ENCODE measurements at regions not wholly inside any gene's neighbourhood (a gene's known extent, or its start where the extent isn't known, plus 50 kb on each side); places are given as distances from the start of the nearest gene placed in this dataset.

DNA sequence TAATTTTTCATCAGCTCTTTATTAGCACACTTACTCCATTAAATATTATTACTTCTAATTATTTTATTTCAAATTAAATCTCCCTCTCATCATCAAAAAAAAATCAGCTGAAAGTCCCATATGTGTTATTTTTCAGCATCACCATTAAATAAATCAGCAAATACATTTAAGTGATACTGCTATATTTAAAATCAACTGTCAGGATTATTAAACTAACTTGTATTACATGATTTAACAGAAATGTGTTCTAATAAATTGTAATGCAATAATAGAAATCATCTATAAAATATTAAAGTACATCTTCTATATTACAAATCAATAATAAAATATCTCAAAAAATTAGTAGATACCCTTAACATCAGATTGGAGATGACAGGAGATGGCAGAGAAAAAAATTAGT lies 538.6 kb upstream of the MIR17HG start:
- no peaks in the 10 kb centered on the region for H3K27me3 ChIP-seq (ENCODE audit: control insufficient read depth, insufficient read depth, low read length)
- ATAC-seq (ENCODE audit: low read depth in 2 of 2): no peak
- H3K36me3 Mint-ChIP-seq: no peaks in the 10 kb centered on the region
- no peak overlapping the region for H3K27ac Mint-ChIP-seq
- no peak overlapping the region for H3K4me3 ChIP-seq (ENCODE audit: low read depth, low read length)
- no peak overlapping the region for H3K27ac ChIP-seq (ENCODE audit: insufficient read depth, low read length, poor library complexity, severe bottlenecking)
- no peak for DNase-seq
- H3K27me3 Mint-ChIP-seq: no peaks in the 10 kb centered on the region
- no peaks in the 10 kb centered on the region for H3K9me3 ChIP-seq (ENCODE audit: control insufficient read depth in 2 of 2, low read length in 2 of 2)
- no peaks in the 10 kb centered on the region for H3K4me1 ChIP-seq (ENCODE audit: control insufficient read depth, insufficient read depth, low read length, poor library complexity, severe bottlenecking)
- H3K4me1 Mint-ChIP-seq: no peaks in the 10 kb centered on the region
- peaks cover 0 to 15% (median 6%) of the 10 kb centered on the region in 7 donors for H3K9me3 Mint-ChIP-seq
- no peak overlapping the region for H3K4me3 Mint-ChIP-seq
- no peaks in the 10 kb centered on the region for H3K36me3 ChIP-seq (ENCODE audit: control insufficient read depth, insufficient read depth, low read length)

DNA sequence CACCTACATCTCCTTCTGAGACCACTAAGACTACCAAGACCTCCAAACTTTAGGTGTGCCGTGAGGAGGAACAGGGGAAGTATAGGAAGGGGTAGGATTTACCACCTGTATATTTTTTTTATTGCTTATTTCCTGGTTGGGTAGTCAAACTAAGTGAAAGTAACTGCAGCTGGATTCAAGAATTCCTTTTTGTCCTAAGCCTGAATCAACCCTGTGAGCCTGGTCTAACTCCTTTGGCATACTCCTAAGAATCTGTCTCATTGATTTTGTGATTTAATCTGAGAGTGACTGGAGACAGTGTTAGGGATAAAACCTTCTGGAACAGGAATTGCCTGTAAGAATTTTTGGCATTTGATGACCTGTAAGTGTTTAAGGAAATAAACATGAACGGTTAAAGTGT lies 523.5 kb upstream of the MIR17HG start:
- no peaks in the 10 kb centered on the region for H3K36me3 ChIP-seq (ENCODE audit: control insufficient read depth, insufficient read depth, low read length)
- H3K27ac Mint-ChIP-seq: no peak overlapping the region
- no peaks in the 10 kb centered on the region for H3K27me3 Mint-ChIP-seq
- DNase-seq: no peak
- H3K27me3 ChIP-seq (ENCODE audit: control insufficient read depth, insufficient read depth, low read length): no peaks in the 10 kb centered on the region
- no peaks in the 10 kb centered on the region for H3K4me1 ChIP-seq (ENCODE audit: control insufficient read depth, insufficient read depth, low read length, poor library complexity, severe bottlenecking)
- ATAC-seq (ENCODE audit: low read depth in 2 of 2): no peak
- H3K9me3 ChIP-seq (ENCODE audit: control insufficient read depth in 2 of 2, low read length in 2 of 2): no peaks in the 10 kb centered on the region
- H3K4me1 Mint-ChIP-seq: no peaks in the 10 kb centered on the region
- peaks cover 0 to 16% (median 4%) of the 10 kb centered on the region in 7 donors for H3K9me3 Mint-ChIP-seq
- H3K36me3 Mint-ChIP-seq: no peaks in the 10 kb centered on the region
- H3K4me3 Mint-ChIP-seq: no peak overlapping the region
- H3K4me3 ChIP-seq (ENCODE audit: low read depth, low read length): no peak overlapping the region
- no peak overlapping the region for H3K27ac ChIP-seq (ENCODE audit: insufficient read depth, low read length, poor library complexity, severe bottlenecking)

DNA sequence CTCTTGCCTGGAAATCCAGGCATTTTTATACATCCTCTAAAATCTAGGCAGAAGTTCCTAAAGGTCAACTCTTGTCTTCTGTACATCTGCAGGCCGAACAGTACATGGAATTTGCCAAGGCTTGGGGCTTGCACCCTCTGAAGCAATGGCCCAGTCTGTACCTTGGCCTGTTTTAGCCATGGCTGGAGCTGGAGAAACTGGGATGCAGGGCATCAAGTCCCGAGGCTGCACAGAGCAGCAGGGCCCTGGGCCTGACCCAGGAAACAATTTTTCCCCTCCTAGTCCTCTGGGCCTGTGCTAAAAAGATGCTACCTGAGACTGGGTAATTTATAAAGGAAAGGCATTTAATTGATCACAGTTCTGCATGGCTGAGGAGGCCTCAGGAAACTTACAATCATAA lies 520.8 kb upstream of the MIR17HG start:
- Histone ChIP-seq H3K27ac (ENCODE audit: insufficient read depth, low read length, poor library complexity, severe bottlenecking) (no peak overlapping the region), H3K4me1 (ENCODE audit: control insufficient read depth, insufficient read depth, low read length, poor library complexity, severe bottlenecking) (no peaks in the 10 kb centered on the region), H3K27me3 (ENCODE audit: control insufficient read depth, insufficient read depth, low read length) (no peaks in the 10 kb centered on the region), H3K36me3 (ENCODE audit: control insufficient read depth, insufficient read depth, low read length) (no peaks in the 10 kb centered on the region), H3K9me3 (ENCODE audit: control insufficient read depth in 2 of 2, low read length in 2 of 2) (no peaks in the 10 kb centered on the region), H3K4me3 (ENCODE audit: low read depth, low read length) (no peak overlapping the region)
- no peak for ATAC-seq (ENCODE audit: low read depth in 2 of 2)
- no peaks in the 10 kb centered on the region for H3K27me3 Mint-ChIP-seq
- peaks cover 1 to 19% (median 3%) of the 10 kb centered on the region in 7 donors for H3K9me3 Mint-ChIP-seq
- no peak for DNase-seq
- no peak overlapping the region for H3K27ac Mint-ChIP-seq
- H3K4me1 Mint-ChIP-seq: no peaks in the 10 kb centered on the region
- no peak overlapping the region for H3K4me3 Mint-ChIP-seq
- no peaks in the 10 kb centered on the region for H3K36me3 Mint-ChIP-seq

DNA sequence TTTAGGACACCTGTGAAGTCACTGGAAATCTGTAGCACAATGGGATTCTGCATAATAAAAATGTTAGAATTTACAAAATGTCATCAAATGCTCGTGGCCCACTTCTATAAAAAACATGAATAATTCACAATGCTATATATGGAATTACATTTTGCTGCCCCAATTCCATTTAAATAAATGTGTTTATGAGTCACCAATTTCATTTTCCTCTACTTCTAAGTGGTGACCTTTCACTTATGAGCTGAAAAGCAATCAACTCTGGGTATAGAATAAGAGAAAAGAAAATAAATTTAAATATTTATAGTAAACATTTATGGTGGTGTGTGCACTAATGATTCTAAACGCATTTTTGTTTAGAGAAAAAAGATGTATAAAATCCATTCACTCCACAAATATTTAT lies 516.7 kb upstream of the MIR17HG start:
- Mint-ChIP-seq H3K4me3 (no peak overlapping the region), H3K27ac (no peak overlapping the region), H3K4me1 (no peaks in the 10 kb centered on the region), H3K36me3 (no peaks in the 10 kb centered on the region), H3K9me3 (peaks cover 2 to 18% (median 4%) of the 10 kb centered on the region in 7 donors), H3K27me3 (no peaks in the 10 kb centered on the region)
- no peak for ATAC-seq (ENCODE audit: low read depth in 2 of 2)
- Histone ChIP-seq H3K4me3 (ENCODE audit: low read depth, low read length) (no peak overlapping the region), H3K27ac (ENCODE audit: insufficient read depth, low read length, poor library complexity, severe bottlenecking) (no peak overlapping the region), H3K27me3 (ENCODE audit: control insufficient read depth, insufficient read depth, low read length) (no peaks in the 10 kb centered on the region), H3K4me1 (ENCODE audit: control insufficient read depth, insufficient read depth, low read length, poor library complexity, severe bottlenecking) (no peaks in the 10 kb centered on the region), H3K9me3 (ENCODE audit: control insufficient read depth in 2 of 2, low read length in 2 of 2) (no peaks in the 10 kb centered on the region), H3K36me3 (ENCODE audit: control insufficient read depth, insufficient read depth, low read length) (no peaks in the 10 kb centered on the region)
- no peak for DNase-seq

DNA sequence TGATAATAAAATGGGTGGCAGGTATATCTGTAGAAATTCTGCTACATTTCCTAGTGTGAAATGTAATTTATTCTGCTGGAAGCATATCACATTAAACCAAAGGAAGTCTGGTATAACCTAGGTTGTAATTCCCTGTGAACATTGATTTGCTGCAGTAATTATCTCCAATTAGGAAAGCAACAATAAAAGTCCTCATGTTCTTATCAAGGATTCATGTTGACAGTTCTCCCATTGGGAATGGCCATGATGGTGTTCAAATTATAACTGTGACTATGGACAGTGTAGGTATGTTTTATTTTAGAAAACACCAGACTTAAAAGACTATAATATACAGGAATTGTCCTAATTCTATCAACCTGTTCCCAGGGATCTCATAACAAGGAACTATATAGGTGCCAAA lies 513.5 kb upstream of the MIR17HG start:
- no peaks in the 10 kb centered on the region for H3K27me3 ChIP-seq (ENCODE audit: control insufficient read depth, insufficient read depth, low read length)
- H3K27ac Mint-ChIP-seq: no peak overlapping the region
- no peaks in the 10 kb centered on the region for H3K36me3 Mint-ChIP-seq
- H3K4me1 ChIP-seq (ENCODE audit: control insufficient read depth, insufficient read depth, low read length, poor library complexity, severe bottlenecking): no peaks in the 10 kb centered on the region
- no peaks in the 10 kb centered on the region for H3K4me1 Mint-ChIP-seq
- H3K36me3 ChIP-seq (ENCODE audit: control insufficient read depth, insufficient read depth, low read length): no peaks in the 10 kb centered on the region
- H3K4me3 Mint-ChIP-seq: no peak overlapping the region
- no peaks in the 10 kb centered on the region for H3K9me3 ChIP-seq (ENCODE audit: control insufficient read depth in 2 of 2, low read length in 2 of 2)
- H3K27me3 Mint-ChIP-seq: no peaks in the 10 kb centered on the region
- H3K4me3 ChIP-seq (ENCODE audit: low read depth, low read length): no peak overlapping the region
- H3K9me3 Mint-ChIP-seq: peaks cover 0 to 12% (median 7%) of the 10 kb centered on the region in 7 donors
- no peak overlapping the region for H3K27ac ChIP-seq (ENCODE audit: insufficient read depth, low read length, poor library complexity, severe bottlenecking)
- ATAC-seq (ENCODE audit: low read depth in 2 of 2): no peak
- no peak for DNase-seq

DNA sequence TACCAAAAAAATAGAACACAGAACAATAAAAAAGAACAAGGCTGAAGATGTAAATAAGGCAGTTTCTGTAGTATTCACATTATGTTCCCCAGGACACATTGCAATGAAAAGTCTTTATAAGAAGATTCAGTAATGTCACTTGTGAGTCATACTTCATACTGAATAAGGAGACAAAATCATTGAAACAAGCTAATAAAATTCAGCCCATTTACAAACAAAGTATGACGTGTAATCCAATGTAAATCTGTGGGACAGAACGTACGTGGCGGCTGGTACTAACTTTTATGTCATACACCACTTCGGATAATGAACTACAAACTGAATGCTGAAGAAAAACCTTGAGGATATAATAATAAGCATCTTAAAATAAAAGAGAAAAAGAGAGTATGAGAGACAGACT lies 512.8 kb upstream of the MIR17HG start:
- H3K27me3 ChIP-seq (ENCODE audit: control insufficient read depth, insufficient read depth, low read length): no peaks in the 10 kb centered on the region
- no peak overlapping the region for H3K27ac ChIP-seq (ENCODE audit: insufficient read depth, low read length, poor library complexity, severe bottlenecking)
- no peak overlapping the region for H3K4me3 Mint-ChIP-seq
- H3K9me3 Mint-ChIP-seq: peaks cover 0 to 12% (median 7%) of the 10 kb centered on the region in 7 donors
- H3K36me3 Mint-ChIP-seq: no peaks in the 10 kb centered on the region
- H3K4me3 ChIP-seq (ENCODE audit: low read depth, low read length): no peak overlapping the region
- no peak for DNase-seq
- H3K27me3 Mint-ChIP-seq: no peaks in the 10 kb centered on the region
- H3K36me3 ChIP-seq (ENCODE audit: control insufficient read depth, insufficient read depth, low read length): no peaks in the 10 kb centered on the region
- no peak for ATAC-seq (ENCODE audit: low read depth in 2 of 2)
- H3K4me1 ChIP-seq (ENCODE audit: control insufficient read depth, insufficient read depth, low read length, poor library complexity, severe bottlenecking): no peaks in the 10 kb centered on the region
- no peaks in the 10 kb centered on the region for H3K9me3 ChIP-seq (ENCODE audit: control insufficient read depth in 2 of 2, low read length in 2 of 2)
- H3K4me1 Mint-ChIP-seq: no peaks in the 10 kb centered on the region
- no peak overlapping the region for H3K27ac Mint-ChIP-seq

DNA sequence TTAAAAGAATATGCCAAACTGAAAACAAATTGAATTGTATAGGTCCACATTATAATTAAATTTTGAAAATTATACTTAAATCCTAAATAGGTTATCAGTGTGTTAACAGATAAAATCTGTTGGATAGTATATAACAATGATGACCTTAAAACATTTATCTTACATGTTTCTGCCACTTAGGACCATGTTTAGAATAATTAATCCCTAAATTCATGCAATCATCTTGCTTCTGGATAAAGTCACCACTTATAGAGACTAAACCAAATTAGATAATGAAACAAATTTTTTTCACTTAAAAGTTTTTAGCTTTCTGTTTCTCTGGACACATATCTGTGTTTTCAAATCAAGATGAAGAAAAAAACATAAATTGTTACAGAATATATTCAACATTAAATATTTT lies 511.7 kb upstream of the MIR17HG start:
- H3K9me3 ChIP-seq (ENCODE audit: control insufficient read depth in 2 of 2, low read length in 2 of 2): no peaks in the 10 kb centered on the region
- H3K4me3 ChIP-seq (ENCODE audit: low read depth, low read length): no peak overlapping the region
- no peak overlapping the region for H3K27ac Mint-ChIP-seq
- H3K9me3 Mint-ChIP-seq: peaks cover 5 to 12% (median 7%) of the 10 kb centered on the region in 7 donors
- no peaks in the 10 kb centered on the region for H3K27me3 Mint-ChIP-seq
- no peak overlapping the region for H3K4me3 Mint-ChIP-seq
- no peaks in the 10 kb centered on the region for H3K36me3 Mint-ChIP-seq
- no peaks in the 10 kb centered on the region for H3K36me3 ChIP-seq (ENCODE audit: control insufficient read depth, insufficient read depth, low read length)
- ATAC-seq (ENCODE audit: low read depth in 2 of 2) (no peak), DNase-seq (no peak)
- no peak overlapping the region for H3K27ac ChIP-seq (ENCODE audit: insufficient read depth, low read length, poor library complexity, severe bottlenecking)
- no peaks in the 10 kb centered on the region for H3K27me3 ChIP-seq (ENCODE audit: control insufficient read depth, insufficient read depth, low read length)
- no peaks in the 10 kb centered on the region for H3K4me1 Mint-ChIP-seq
- H3K4me1 ChIP-seq (ENCODE audit: control insufficient read depth, insufficient read depth, low read length, poor library complexity, severe bottlenecking): no peaks in the 10 kb centered on the region

DNA sequence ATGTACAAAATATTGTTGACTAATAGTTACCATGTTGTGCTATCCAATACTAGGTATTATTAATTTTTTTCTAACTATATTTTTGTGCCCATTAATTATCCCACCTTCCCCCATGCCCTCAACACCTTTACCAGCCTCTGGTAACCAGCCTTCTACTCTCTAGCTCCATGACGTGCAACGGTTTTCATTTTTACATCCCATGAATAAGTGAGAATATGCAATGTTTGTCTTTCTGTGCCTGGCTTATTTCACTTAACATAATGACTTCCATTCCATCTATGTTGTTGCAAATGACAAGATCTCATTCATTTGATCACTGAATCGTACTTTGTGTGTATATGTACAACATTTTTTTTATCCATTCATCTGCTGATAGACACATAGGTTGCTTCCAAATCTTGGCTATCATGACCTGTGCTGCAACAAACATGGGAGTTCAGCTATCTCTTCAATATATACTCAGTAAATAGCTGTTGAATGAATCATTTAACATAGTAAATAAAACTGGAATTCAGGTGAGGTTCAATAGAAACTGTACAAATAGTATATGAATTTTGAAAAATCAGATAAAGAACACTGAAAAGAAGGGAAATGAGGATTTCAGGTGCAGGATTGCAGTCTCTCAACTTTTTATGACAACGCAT lies 509.0 kb upstream of the MIR17HG start:
- H3K27ac ChIP-seq (ENCODE audit: insufficient read depth, low read length, poor library complexity, severe bottlenecking): no peak overlapping the region
- Mint-ChIP-seq H3K9me3 (peaks cover 0 to 7% (median 3%) of the 10 kb centered on the region in 7 donors), H3K27me3 (no peaks in the 10 kb centered on the region), H3K36me3 (no peaks in the 10 kb centered on the region), H3K4me1 (no peaks in the 10 kb centered on the region), H3K27ac (no peak overlapping the region), H3K4me3 (no peak overlapping the region)
- no peaks in the 10 kb centered on the region for H3K9me3 ChIP-seq (ENCODE audit: control insufficient read depth in 2 of 2, low read length in 2 of 2)
- H3K27me3 ChIP-seq (ENCODE audit: control insufficient read depth, insufficient read depth, low read length): no peaks in the 10 kb centered on the region
- no peak for ATAC-seq (ENCODE audit: low read depth in 2 of 2)
- H3K36me3 ChIP-seq (ENCODE audit: control insufficient read depth, insufficient read depth, low read length): no peaks in the 10 kb centered on the region
- H3K4me1 ChIP-seq (ENCODE audit: control insufficient read depth, insufficient read depth, low read length, poor library complexity, severe bottlenecking): no peaks in the 10 kb centered on the region
- H3K4me3 ChIP-seq (ENCODE audit: low read depth, low read length): no peak overlapping the region
- no peak for DNase-seq

Measured in CD4-positive, CD25-positive, alpha-beta regulatory T cell (primary cell).